HG03103 (cell line): ENCODE measurements at regions not wholly inside any gene's neighbourhood (a gene's known extent, or its start where the extent isn't known, plus 50 kb on each side); places are given as distances from the start of the nearest gene placed in this dataset.

ENCODE experiments used
- ATAC-seq: cut with Tn5 transposase; IDR thresholded peaks from one replicate; pipeline ENCODE4 v1.9.1; 2021; ENCODE audit warnings: low read depth; ENCODE audit not compliant: unreplicated experiment

DNA sequence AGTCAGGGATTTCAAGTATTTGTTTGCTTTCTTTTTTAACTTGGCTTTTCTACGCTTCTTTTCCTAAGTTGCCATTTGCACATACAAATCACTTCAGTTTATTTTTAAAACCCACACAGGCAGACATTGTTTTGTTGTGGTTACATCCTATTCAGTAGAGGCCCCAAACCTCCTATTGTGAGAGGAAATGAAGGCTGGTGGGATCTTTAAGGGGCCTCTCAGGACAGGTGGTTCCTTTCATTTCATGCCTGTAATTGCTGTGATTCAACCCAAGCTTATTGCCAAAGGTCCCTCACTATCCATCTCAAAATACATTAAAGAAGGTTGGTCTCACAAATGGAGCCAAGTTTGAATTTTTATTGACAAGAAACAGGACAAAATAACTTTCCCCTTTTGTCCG lies 257.1 kb downstream of the ADAMTS20 start:
- ATAC-seq, result no peak

DNA sequence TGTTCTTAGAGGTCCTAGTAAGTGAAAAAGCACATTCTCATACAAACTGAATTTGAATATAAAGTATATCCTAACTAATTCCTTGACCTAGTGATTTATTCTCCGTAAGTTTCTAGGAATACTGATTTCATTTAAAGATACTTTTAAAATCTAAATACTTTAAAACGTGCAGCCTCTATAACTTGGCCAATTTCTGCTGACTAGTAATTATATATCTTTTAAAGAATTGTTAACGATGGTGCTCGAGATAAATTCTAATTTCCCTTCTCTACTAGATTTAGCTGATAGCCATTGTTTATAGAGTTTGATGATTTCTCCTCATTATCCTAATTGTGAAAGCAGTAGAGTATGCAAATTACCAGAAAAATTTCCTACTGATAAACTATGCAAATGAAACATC lies 257.9 kb downstream of the ADAMTS20 start:
- no peak for ATAC-seq

DNA sequence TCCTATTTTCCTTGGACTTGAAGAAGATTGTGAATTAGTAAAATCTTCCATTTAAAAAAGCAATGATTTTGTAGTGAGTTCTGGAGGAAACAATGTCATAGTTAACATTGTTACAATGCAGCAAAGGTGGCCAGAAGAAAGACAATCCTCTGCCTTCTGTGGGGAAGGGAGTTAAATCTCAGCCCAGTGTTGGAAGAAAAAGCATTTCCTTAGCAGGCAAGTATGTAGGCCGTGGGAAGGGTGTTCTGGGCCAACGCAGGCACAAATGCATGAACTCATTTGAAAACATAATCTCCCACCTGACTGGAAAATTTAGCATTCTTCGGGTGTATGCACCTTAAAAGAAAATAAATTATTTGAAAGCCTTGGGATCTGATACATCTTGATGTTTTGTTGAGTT lies 258.6 kb downstream of the ADAMTS20 start:
- ATAC-seq, result no peak

DNA sequence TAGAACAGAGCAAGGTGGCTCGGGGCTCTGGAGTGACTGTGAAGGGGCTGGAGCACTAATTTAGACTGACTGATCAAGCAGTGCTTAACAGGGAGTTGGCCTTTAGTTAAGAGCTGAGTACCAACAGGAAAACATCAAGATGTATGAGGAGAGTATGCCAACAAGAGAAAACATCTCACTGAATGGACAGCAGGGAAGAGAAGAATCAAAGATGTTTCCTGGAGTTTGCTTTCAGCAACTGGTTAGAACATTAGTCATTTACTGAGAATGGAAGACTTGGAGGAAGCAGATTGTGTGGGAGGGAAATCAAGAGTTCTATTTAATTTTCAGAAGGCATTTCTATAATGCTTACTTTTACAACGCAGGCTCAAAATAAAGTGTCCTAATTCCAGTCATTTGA lies 259.3 kb downstream of the ADAMTS20 start:
- ATAC-seq, result no peak

DNA sequence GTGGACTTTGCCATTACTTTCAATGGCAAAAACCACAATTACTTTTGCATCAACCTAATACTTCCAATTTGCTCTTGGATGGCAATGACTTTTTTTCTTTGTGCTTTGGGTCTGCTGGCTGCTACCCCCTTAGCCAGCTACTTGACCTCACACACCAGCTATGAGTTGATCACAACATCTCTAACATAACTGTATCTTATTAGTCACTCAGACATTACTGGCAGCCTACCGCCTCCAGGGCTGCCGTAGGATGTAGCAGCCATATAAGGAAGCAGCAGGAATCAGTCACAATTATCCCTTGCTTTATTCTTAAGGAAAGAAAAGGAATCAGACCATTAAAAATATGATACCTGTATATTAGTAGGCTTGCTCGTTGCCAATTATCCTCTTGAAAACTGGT lies 260.5 kb downstream of the ADAMTS20 start:
- ATAC-seq, result no peak

DNA sequence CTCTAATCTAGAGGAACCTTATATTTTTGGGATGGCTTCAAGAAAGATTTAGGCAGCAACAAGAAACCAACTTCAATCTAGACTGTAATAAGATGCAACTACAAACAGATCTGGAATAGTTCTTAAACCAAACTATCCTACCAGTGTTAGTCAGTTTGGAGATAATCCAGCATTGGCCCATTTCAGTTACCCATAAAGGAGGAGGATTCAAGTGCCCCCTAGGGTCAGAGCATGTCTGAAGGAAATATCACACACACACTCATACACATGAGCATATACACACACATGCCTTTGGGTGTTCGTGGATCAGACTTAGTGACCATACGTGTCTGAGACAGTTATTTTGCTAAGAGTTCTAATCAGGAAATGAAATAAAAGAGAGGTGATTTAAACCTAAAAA lies 261.2 kb downstream of the ADAMTS20 start:
- ATAC-seq, result no peak

DNA sequence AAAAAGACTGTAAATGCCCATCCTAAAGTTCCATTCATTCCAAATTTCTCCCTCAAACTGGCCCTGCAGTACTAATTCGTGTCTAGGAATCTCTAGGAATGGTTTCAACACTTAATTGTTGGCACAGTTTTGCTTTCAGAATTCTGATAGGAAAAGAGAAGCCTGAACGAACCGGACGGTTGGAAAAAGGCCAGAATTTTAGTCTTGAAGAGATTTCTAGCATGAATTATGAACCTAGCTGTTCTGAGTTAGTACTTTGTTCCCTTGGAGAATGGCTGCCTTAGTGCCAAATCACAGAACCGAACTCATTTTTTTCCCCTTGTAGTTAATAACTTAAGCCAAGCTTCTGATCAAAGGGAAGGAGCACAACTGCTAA lies 262.6 kb downstream of the ADAMTS20 start:
- no peak for ATAC-seq

DNA sequence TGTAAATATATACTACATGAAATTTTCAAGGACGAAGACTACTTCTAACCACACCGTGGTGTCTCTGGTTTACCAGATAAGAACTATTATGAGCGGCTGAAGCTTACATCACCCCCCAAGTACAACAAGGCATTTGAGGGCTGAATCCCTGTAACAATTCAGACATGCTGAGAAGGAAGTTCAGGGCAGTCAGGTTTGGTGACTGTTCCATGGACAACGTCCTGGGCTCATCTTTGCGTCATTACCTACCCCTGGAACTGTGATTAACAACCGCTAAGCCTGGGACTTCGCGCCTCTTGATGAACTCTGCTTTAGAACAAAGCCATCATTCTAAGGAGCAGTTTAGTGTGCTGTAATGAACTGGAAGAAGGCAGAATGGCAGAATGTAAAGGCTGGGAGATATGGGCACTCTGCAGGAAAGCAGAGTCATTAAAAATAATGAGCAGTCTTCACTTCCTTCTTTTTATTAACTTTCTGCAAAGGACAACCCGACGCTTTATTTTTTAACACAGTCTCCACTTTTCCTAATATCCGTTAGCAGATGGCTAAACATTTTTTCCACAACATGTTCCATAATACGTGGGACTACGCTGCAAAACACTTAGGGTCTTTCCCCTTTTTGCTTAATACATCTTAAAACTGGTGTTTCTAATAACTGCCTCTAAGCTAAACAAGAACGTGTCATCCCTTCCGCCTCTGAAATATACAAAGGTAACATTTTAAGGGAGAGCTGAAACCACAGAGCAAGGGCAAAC lies 263.2 kb downstream of the ADAMTS20 start:
- ATAC-seq, result no peak

DNA sequence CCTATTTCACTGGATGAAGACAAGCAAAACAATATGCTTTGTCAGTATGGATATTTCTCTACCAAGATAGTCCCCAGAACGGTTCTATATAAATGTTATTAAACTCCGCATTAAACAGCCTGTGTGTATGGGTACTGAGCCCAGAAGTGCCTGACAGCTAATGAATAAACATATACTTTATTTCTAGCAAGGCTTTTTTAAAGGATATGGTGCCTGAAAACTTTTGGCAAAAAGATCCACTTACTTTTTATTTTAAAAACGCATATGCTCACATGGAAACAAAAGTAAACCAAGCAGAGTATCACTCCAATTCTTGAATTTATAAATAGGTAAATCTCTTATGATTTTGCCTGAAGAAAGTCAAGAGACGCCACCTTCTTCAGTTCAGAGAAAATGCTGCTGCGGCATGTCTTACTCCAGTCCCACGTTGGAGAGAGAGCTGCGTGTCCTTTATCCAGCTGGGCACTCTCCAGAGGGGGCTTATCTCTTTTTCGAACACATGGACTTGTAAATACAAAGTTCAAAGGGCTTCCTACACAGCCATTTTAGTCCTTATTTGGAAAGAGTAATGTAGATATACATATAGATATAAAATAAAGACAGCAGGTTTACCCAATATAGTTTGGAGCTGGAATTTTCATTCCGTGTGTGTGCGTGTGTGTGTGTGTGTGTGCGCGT lies 264.2 kb downstream of the ADAMTS20 start:
- no peak for ATAC-seq

DNA sequence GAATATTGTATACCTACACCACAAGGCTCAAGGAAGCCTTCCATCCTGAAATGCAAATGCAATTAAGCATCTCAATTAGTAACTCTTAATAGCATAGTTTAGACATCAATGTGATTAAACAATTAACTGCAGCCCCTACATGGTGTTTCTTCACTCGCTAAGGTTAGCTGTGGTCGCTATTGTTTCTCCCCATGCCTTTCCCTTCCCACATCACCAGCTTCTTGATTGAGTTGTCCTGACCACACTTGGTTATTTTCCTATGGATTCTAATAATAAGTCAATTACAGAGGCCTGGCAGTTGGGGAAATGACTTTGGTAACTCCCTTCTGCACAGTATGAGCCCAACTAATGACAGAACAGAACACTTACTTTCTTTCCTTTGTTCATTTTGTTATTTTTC lies 265.0 kb downstream of the ADAMTS20 start:
- no peak for ATAC-seq

DNA sequence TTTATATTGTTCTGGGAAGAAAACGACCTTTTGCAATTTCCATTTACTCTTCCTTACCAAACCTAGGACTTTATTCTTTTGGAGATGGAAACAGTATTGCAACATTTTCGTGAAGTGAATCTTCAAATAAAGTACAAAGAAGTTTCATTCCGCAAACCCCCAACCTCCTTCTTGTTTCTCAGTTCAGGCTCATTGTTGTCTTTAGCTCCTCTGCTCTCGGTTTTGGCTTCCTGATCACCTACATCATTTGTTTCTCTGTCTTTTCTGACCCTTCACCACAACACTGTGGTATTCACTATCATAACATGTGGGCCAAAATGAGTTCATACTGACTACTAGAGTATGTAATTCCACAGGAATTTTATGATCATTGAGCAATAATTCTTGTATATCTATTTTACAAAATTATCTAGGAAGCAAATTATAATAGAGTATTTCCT lies 266.8 kb downstream of the ADAMTS20 start:
- peak; percentile 88 for ATAC-seq

DNA sequence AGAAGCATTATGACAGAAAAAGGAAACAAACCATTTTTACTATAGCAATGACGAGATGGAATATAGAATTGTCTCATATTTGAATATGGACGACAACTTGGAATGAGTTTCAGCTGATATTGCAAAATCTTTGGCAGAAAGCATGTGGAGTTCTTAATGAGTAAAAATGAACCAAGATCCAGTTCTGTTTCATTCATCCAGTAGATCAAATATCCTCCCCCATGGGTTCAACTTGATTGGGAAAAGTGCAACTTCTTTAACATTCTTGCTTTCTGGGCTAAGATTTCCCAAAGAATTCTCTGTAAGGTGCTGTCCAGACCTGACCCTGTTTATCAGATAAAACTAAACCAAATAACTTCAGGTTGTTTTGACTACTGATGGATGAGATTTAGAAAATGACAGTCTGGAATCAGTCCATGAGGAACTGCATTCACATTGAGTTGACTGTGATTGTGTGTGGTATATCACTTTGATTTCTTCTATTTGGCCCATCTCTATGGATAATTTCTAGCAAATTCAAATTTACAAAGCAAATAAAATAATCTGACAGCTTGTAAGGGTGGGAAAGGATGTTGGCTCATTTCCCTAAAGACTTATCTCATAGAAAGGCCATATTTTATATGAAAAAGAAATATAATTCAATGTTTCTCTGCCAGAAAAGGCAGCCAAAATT lies 267.4 kb downstream of the ADAMTS20 start:
- no peak for ATAC-seq

DNA sequence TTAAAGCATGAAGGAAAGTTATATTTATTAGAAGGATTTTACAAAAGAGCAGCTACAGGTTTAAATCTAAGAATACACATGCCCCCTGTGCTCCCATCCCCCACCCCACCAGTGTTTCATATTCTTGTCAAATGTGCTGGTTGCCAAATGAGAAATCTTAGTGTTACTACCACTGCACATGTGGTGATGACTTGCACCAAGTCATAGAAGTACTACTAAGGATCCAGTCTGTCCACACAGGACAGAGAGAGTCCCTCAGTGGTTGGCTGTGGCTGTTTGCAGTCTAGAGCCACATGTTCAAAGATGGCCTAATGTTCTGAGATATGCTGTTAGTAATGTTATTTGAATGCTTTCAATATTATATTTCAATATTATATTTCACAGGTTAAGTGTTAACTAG lies 268.8 kb downstream of the ADAMTS20 start:
- ATAC-seq, result no peak

DNA sequence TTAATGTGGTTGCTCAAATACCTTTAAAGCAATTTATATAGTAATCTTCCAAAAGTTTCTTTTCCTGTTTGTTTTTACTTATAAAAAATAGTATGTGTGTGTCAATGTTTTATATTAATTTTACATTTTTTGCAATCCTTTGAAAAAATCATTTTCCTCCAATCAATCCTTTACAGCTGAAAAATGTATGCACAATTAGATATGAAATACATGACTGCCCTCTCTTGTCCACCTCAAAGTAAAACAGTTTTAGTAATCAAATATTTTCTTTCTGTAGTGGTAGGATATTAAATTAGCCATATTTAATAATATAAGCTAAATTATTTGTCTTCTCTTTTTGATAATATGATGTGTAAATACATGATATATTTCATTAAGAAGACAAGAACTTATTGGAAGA lies 269.9 kb downstream of the ADAMTS20 start:
- no peak for ATAC-seq

DNA sequence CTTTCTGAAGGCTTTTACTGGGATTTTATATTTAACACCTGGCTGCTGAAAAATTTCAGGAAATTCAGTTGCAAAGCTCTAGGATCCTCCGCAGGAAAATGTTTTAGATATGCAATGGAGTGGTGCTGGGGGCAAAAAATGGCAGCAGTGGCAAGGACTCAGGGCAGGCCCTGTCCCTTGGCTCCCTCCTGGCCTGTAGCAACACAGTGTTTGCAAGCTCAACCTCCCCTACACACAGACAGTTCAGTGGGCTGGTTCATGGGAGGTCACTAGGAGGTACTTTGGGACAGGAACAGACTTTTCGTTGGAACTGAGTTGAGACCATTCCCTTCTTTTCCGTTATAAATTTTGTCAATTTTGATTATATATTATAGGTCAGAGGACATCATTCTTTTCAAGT lies 270.4 kb downstream of the ADAMTS20 start:
- ATAC-seq, result no peak

DNA sequence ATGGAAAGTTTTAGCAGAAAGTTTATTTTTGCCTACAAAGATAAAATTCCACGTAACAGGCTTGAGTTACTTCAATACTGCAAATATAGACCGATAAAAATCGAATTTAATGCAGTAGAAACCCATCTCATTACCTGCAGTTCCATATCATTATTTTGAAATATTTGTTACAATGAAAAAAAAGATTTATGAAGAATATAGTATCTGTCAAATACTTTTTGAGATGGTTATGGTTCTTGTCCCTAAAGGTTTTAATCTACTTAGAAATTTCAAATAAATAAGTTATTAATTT lies 273.5 kb downstream of the ADAMTS20 start:
- no peak for ATAC-seq

DNA sequence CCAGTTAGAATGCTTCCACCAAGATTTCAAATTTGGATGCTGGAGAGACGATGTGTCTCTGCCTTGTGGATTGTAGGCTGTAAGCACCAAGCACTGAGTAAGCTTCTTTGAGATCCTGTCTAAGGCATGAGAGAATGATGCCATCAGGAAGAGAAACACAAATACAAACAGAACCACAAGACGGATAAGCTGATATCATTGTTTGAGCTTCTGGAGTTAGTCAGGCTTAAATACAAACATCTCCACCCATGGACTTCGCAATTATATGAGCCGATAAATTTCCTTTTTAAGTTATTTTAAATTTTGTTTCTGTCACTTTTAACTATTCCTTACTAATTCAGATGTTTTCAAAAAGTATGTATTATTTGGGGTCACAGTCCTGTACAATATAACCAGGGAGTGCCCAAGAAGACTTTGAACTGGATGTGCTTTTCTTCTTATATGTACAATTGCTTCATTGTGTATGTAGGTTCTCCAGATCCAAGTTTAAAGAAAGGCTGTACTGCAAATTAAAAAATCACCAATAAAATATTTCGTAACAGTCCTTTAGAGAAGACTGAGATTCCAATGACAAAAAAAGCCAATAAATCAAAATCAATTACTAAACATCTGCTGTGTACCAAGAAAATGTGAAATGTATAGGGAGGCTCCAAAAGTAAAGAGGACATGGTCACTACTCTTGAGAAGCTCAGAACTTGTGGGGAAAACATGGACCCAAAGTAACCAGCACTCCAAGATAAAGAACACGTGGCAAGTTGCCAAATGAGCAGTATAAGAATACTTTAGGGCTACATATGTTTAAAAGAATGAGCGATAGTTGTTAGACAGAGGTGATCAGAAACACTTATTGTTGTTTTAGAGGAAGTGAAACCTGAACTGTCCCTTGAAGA lies 274.1 kb downstream of the ADAMTS20 start:
- ATAC-seq, result peak; percentile 91

DNA sequence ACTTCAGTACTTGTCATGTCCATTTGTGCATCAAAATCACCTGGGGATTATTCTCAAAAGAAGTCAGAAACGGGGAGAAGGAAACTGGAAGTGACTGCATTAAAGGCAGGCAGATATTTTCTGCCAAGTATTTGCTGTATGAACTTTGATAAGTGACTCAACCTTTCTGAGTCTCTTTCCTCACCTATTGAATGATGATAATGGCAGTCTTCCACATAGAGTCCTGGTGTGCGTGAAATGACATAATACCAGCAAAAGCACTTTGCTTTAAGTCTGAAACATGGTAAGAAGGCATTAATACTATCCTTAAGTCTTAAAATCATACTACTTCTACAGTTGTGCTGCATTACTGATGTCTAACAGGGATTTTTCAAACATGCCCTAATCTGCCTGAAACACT lies 278.5 kb downstream of the ADAMTS20 start:
- no peak for ATAC-seq

DNA sequence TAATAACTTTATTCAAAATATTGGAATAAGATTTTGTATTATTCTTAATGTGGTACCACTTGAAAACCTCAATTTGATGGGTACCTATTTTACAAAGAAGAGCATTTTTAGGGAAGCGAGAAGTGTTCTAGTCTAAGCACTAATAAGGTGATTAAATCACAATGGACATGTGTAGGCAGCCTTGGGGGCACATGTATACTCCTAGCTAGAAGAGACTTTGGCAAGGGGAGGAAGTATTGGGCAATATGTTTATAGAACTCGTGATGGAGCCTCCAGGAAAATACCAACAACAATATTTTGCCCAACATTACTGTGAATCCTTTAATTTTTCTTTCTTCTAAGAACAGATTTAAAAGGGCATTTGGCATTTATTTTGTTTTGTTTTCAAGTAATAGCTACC lies 280.3 kb downstream of the ADAMTS20 start:
- ATAC-seq, result no peak

DNA sequence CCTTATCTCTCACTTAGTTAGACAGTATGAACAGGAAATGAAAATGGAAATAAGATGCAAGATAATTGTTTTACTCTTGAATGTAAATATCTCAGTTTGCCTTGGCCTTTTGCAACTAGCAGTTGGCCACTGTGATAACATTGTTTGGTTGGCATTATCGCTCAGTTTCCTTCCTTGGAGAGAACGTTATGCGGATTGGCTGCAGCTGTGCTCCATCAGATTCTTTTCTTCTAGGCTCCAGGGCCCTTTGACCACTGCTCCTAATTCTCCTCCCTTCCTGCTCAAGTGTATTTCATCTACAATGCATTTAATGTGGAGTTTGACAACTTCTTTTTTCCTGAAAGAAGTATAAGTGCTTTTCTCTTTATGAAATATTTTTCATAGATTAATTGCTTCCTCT lies 284.2 kb downstream of the ADAMTS20 start:
- ATAC-seq, result no peak

DNA sequence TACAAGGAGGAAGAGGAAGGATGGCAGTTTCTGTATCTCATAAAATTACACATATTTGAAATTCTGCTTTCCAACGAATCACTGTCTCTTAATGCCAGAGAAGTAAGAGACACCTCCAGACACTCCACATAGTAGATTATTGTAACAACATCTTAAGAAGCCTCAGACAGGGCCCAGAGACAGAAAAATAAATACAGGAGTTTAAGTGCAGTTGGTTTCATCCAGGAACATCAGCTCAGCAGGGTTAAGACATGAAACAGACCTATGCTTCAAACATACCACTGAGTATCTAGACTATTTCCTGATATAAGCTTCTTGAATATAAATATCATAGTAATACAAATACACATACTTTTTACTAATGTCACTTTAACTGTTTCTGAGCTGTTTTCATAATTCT lies 290.3 kb downstream of the ADAMTS20 start:
- ATAC-seq, result no peak
